Stromal cell of bone marrow (primary cell): ENCODE measurements at regions not wholly inside any gene's neighbourhood (a gene's known extent, or its start where the extent isn't known, plus 50 kb on each side); places are given as distances from the start of the nearest gene placed in this dataset.
"Not testable (repeated sequence)": the region's sequence is repeated elsewhere in the genome, so short reads cannot be mapped to it uniquely, and the experiment has no call there.

Experiments
- DNase-seq: peaks from one replicate; pipeline ENCODE4 v3.0.0-alpha.2; 2012; ENCODE audit warnings: low read depth

DNA sequence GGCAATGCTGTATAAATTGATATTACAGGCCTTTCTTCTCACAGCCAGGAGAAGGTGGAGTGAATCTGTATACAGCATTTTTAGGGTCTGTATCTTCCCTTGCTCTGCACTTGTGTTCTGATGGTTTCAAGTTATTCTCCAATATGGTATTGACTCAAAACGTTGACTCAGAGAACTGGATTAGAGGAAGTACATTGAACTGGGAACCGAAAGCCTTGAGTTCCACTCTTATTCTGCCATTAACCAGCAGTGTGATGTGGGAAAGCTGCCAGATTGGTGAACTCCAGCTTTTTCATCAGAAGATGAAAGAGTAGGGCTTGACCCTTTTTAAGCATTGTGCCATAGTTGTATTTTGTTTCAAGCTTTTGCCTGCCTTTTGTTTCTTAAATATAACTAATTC is 167.7 kb downstream of the SPRY2 start:
- no peak for DNase-seq

GRCh38 chr13:80171096-80171495 is 169.8 kb downstream of the SPRY2 start:
- DNase-seq = no peak

- DNase-seq = no peak
Measured at GRCh38 chr13:80168089-80168850, 172.7 kb downstream of the SPRY2 start.

- no peak for DNase-seq
Measured at GRCh38 chr13:80166352-80166751, 174.6 kb downstream of the SPRY2 start.

DNA sequence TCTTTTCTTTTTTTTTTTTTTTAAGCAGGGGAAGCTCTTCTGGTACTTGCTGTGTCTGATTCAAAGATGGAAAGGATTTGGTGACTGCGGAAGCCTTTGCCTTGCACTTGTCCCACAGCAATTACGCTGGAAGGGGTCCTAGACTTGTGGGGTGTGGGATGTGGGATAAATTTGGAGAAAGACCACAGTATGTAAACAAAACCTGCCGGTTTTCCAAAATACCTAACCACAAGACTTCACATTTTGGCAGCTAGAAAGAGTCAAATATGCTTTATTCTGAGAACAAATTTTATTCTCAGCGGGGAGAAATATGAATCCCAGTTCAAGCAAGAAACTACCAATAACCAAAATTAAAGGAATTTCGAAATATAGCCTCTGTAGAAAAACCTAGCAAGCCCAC is 176.5 kb downstream of the SPRY2 start:
- DNase-seq = no peak

DNA sequence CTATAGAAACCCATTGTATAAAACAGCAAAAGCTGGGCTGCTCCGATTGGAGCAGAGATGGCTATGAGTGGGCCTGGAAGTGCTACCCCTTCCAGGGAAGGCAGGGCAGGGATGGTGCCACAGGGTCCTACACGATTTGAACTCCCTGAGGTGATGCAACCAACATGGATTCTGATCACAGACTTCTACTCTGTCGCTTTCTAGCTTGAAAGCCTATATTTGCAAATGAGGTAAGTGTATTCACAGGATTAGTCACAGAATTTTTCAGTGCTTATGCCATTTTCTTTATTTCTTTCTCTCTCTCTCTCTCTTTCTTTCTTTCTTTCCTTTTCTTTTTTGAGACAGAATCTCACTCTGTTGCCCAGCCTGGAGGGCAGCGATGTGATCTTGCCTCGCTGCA is 179.0 kb downstream of the SPRY2 start:
- no peak for DNase-seq

GRCh38 chr13:80161219-80161618 is 179.7 kb downstream of the SPRY2 start:
- DNase-seq = no peak

GRCh38 chr13:80160110-80160509 is 180.8 kb downstream of the SPRY2 start:
- DNase-seq = no peak

GRCh38 chr13:80157261-80157932 is 183.5 kb downstream of the SPRY2 start:
- DNase-seq = peak; percentile 63

- not testable (repeated sequence) for DNase-seq
Measured at GRCh38 chr13:80152142-80152541, 188.8 kb downstream of the SPRY2 start.

DNA sequence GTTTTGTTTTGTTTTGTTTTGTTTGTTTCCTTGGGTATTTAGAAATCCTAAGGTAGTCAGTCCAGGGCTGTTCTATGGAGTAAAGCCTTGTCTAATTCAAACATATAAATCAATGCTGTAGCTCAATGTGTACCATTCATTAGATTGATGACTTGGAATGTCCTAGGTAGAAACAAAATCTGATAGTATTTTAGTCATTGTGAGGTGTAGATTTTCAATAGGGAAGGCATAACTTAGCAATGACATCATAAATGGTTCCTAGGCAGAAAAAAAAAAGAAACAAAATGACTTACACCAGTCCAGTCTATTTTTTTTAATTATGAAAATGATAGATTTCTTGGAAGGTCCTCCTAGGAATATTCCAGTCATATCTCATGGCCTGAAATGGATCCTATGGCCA is 189.9 kb downstream of the SPRY2 start:
- DNase-seq = no peak

GRCh38 chr13:80149736-80150135 is 191.2 kb downstream of the SPRY2 start:
- no peak for DNase-seq

- no peak for DNase-seq
Measured at GRCh38 chr13:80145171-80145690, 195.7 kb downstream of the SPRY2 start.

DNA sequence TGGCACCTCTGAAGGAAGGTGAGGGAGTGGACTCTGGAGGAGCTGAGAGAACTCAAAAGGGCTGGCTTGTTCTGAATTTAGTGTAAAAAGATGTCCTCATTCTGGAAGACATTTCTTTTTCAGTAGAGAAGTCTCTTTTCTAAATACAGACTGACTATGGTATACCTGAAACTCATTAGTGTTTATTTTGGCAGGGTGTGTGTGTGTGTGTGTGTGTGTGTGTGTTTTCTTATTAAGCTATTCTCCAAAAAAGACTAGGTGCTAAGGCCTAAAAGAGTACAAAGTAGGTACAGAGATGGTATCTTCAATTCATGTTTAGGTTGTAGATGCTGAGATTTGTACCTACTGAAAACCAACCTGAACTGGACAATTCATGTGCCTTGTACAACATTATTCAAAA is 196.4 kb downstream of the SPRY2 start:
- no peak for DNase-seq

DNA sequence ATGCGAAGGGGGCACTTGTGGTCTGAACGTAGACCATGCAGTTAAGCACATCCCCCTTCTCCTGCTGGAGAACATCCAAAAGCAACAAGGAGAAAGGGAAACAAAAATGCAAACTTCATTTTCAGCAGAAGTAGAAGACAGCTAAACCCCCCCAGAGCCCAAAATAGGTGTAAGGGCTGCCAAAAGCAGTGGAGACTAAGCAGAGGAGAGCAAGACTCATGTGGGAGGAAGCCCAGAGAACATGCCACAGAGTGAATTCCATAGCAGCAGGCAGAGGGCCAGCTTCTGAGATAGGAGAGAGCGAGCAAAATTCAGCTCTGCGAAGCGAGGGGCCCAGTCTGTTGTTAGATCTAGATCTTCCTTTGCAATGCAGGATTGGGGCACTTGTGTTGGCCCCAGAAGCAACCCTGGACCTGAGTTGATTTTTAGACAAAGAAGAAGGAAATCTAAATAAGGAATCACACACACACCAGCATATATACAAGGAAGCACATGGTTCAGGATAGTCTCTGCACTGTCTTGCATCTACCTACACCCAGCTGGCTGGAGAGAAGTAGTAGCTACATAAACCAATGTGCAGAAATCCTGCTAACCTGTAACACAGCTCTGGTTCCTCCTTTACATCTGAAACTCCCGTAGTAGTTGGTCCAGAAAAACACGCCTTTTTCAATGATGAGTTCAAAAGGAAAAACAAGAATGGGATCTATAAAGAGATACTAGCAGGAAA is 199.6 kb downstream of the SPRY2 start:
- peak; percentile 66 for DNase-seq

DNA sequence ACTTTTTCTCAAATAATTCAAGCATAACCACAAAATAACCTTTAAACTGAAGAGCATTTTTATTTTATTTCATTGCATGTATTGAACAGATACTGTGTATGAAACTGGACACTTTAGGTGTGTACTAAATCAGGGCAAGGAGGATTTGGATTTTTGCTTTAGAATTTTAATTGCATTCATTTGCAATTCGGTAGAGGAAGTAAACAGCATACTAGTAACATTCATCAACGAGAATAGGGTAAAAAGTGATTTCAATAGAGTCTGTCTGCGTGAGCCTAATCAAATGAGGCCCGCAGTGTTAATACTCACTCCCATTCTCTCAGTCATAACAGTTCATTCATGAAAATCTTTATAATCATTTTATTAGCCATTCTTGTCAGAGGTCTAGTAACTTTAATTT is 200.2 kb downstream of the SPRY2 start:
- DNase-seq = no peak

GRCh38 chr13:80139196-80139595 is 201.7 kb downstream of the SPRY2 start:
- DNase-seq = no peak

- DNase-seq = no peak
Measured at GRCh38 chr13:80137994-80138393, 202.9 kb downstream of the SPRY2 start.

GRCh38 chr13:80134346-80134745 is 206.6 kb downstream of the SPRY2 start:
- no peak for DNase-seq

DNA sequence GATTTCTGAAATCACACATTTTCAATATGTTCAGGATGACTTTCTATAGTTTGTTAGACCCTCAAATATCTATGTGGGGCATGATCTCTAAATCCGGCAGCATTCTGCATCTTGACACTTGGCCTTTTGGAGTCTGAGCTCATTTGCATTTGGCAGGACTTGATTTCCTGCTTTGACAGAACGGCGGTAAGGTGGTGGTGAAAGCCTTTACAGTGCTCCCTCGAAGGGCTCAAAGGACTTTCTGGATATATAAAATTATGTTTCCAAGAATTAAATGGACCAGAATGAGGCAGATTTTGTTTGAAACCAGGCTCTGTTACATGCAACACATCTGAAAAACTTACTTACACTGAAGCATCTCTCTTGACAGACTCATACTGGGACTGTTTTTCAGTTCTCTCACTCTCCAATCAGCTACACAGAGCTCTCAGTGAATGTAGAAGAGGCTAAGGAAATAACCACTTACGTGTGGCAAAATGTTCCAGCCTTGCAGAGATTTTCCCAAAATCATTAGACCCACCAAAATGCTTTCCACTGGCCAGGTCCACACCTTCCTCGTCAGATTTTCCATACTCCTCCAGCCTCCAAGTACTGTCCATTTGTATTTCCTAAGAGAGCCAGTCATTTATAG is 207.2 kb downstream of the SPRY2 start:
- peak; percentile 22 for DNase-seq

GRCh38 chr13:80132741-80133601 is 208.0 kb downstream of the SPRY2 start:
- peak; percentile 40 for DNase-seq
